Endodermal cell (in vitro differentiated cells): ENCODE measurements at regions not wholly inside any gene's neighbourhood (a gene's known extent, or its start where the extent isn't known, plus 50 kb on each side); places are given as distances from the start of the nearest gene placed in this dataset.
A peak's percentile ranks its signal among the peaks of the same experiment; 100 is the strongest.

Experiments
- DNase-seq: peaks from one replicate; pipeline ENCODE4 v3.0.0-alpha.2; 2017
- H3K27ac ChIP-seq: 2 replicates; pipeline ENCODE4 v1.5.1; 2013; ENCODE audit warnings: mild to moderate bottlenecking, low read depth, low read length, moderate library complexity
- H3K27me3 ChIP-seq: 2 replicates; pipeline ENCODE4 v1.6.1; 2013; ENCODE audit warnings: mild to moderate bottlenecking, low read length, moderate library complexity; ENCODE audit not compliant: insufficient read depth, control insufficient read depth, poor library complexity, severe bottlenecking
- H3K36me3 ChIP-seq: 2 replicates; pipeline ENCODE4 v1.7.0; 2013; ENCODE audit warnings: mild to moderate bottlenecking, low read length, moderate library complexity; ENCODE audit not compliant: control insufficient read depth, insufficient read depth
- H3K4me1 ChIP-seq: one replicate; pipeline ENCODE4 v1.7.0; 2013; ENCODE audit warnings: low read length; ENCODE audit not compliant: control insufficient read depth, insufficient read depth
- H3K4me3 ChIP-seq: 2 replicates; pipeline ENCODE4 v1.5.1; 2013; ENCODE audit warnings: mild to moderate bottlenecking, low read length, moderate library complexity
- H3K9ac ChIP-seq: 2 replicates; pipeline ENCODE4 v1.6.1; 2013; ENCODE audit warnings: mild to moderate bottlenecking, low read length, moderate library complexity; ENCODE audit not compliant: poor library complexity, severe bottlenecking; ENCODE audit errors: extremely low read depth
- H3K9me3 ChIP-seq: 2 replicates; pipeline ENCODE4 v1.6.1; 2013; ENCODE audit warnings: mild to moderate bottlenecking, low read length, moderate library complexity; ENCODE audit not compliant: control insufficient read depth
- H3K27ac Mint-ChIP-seq: 2 replicates; pipeline ENCODE4 v1.8.0; 2020; ENCODE audit warnings: mixed read lengths
- H3K27me3 Mint-ChIP-seq: 2 replicates; pipeline ENCODE4 v1.8.0; 2021; ENCODE audit warnings: mild to moderate bottlenecking, mixed read lengths; ENCODE audit not compliant: insufficient read depth
- H3K36me3 Mint-ChIP-seq: 2 replicates; pipeline ENCODE4 v1.8.0; 2020; ENCODE audit warnings: low read depth, mixed read lengths
- H3K4me1 Mint-ChIP-seq: 2 replicates; pipeline ENCODE4 v1.8.0; 2020; ENCODE audit warnings: mixed read lengths
- H3K4me3 Mint-ChIP-seq: 2 replicates; pipeline ENCODE4 v1.8.0; 2020; ENCODE audit warnings: mild to moderate bottlenecking, moderate library complexity, mixed read lengths
- H3K9me3 Mint-ChIP-seq: 2 replicates; pipeline ENCODE4 v1.8.0; 2020; ENCODE audit warnings: mild to moderate bottlenecking, mixed read lengths
- CTCF ChIP-seq: fragments of 200-600 bp; sonication (generic); conservative IDR thresholded peaks from 2 replicates; pipeline ENCODE4 v1.5.0; 2021; ENCODE audit warnings: antibody characterized with exemption, mild to moderate bottlenecking
- WGBS, 2 experiments: methylation state at CpG; one replicate each; pipeline versions ENCODE4 v1.1.5 to v1.1.7; 2013; ENCODE audit warnings: missing lambda C conversion rate in 2 of 2, mixed read lengths in 1 of 2; ENCODE audit not compliant: insufficient coverage in 1 of 2, insufficient read length in 1 of 2; 5-methylcytosine and 5-hydroxymethylcytosine counted together

- Mint-ChIP-seq H3K4me1 (no peaks in the 10 kb centered on the region), H3K27me3 (no peaks in the 10 kb centered on the region), H3K4me3 (no peak overlapping the region), H3K9me3 (no peaks in the 10 kb centered on the region), H3K27ac (no peak overlapping the region), H3K36me3 (no peaks in the 10 kb centered on the region)
- H3K9me3 ChIP-seq: no peaks in the 10 kb centered on the region
- no peak overlapping the region for H3K27ac ChIP-seq
- WGBS, 2 experiments: 90 to 96% methylated on average over 2 to 3 of the region's 3 CpGs
- H3K9ac ChIP-seq: no peak overlapping the region
- no peaks in the 10 kb centered on the region for H3K4me1 ChIP-seq
- no peaks in the 10 kb centered on the region for H3K27me3 ChIP-seq
- no peak for DNase-seq
- no peak for TF ChIP-seq CTCF
- H3K4me3 ChIP-seq: no peak overlapping the region
- H3K36me3 ChIP-seq: no peaks in the 10 kb centered on the region
These were observed 349.2 kb upstream of the MEF2C start for GRCh38 chr5:89232139-89232603.

- Histone ChIP-seq H3K9ac (no peak overlapping the region), H3K4me3 (no peak overlapping the region), H3K27ac (no peak overlapping the region), H3K36me3 (no peaks in the 10 kb centered on the region), H3K9me3 (no peaks in the 10 kb centered on the region), H3K27me3 (no peaks in the 10 kb centered on the region), H3K4me1 (no peaks in the 10 kb centered on the region)
- no peaks in the 10 kb centered on the region for H3K27me3 Mint-ChIP-seq
- no peaks in the 10 kb centered on the region for H3K9me3 Mint-ChIP-seq
- no peak for TF ChIP-seq CTCF
- 97% methylated on average over 1 of the region's 2 CpGs; no CpG with 5 or more reads in 1 of the 2 experiments for WGBS, 2 experiments
- no peak for DNase-seq
- no peaks in the 10 kb centered on the region for H3K36me3 Mint-ChIP-seq
- no peaks in the 10 kb centered on the region for H3K4me1 Mint-ChIP-seq
- no peak overlapping the region for H3K4me3 Mint-ChIP-seq
- no peak overlapping the region for H3K27ac Mint-ChIP-seq
These were observed 347.2 kb upstream of the MEF2C start for GRCh38 chr5:89230178-89230577.

GRCh38 chr5:89229331-89230070 lies 346.5 kb upstream of the MEF2C start:
- Mint-ChIP-seq H3K27ac (no peak overlapping the region), H3K36me3 (no peaks in the 10 kb centered on the region), H3K9me3 (no peaks in the 10 kb centered on the region), H3K27me3 (no peaks in the 10 kb centered on the region), H3K4me1 (no peaks in the 10 kb centered on the region), H3K4me3 (no peak overlapping the region)
- Histone ChIP-seq H3K36me3 (no peaks in the 10 kb centered on the region), H3K27ac (no peak overlapping the region), H3K4me3 (no peak overlapping the region), H3K9ac (no peak overlapping the region), H3K4me1 (no peaks in the 10 kb centered on the region), H3K9me3 (no peaks in the 10 kb centered on the region), H3K27me3 (no peaks in the 10 kb centered on the region)
- no peak for TF ChIP-seq CTCF
- WGBS, 2 experiments: 93 to 95% methylated on average over 4 to 8 of the region's 8 CpGs
- peak; percentile 30 for DNase-seq
